Naive thymus-derived CD4-positive, alpha-beta T cell (primary cell): ENCODE measurements at regions not wholly inside any gene's neighbourhood (a gene's known extent, or its start where the extent isn't known, plus 50 kb on each side); places are given as distances from the start of the nearest gene placed in this dataset.
"Not testable (repeated sequence)": the region's sequence is repeated elsewhere in the genome, so short reads cannot be mapped to it uniquely, and the experiment has no call there.

Experiments
- ATAC-seq: fragments of 150-1000 bp; cut with Tn5 transposase; 2 replicates; pipeline ENCODE4 v1.10.0; 2021; ENCODE audit warnings: mild to moderate bottlenecking, moderate library complexity
- CTCF ChIA-PET: fragments of 350-600 bp; sonication (Branson Sonifier 250); formaldehyde crosslinking; loops from one replicate; lab custom pipeline; 2021; ENCODE audit warnings: antibody characterized with exemption; lab: Charles Lee
- POLR2A ChIA-PET: fragments of 350-600 bp; sonication (Branson Sonifier 250); formaldehyde crosslinking; loops from one replicate; lab custom pipeline; 2021; ENCODE audit warnings: antibody characterized with exemption, inconsistent platforms; lab: Charles Lee
- DNase-seq, 9 donors: peaks; one replicate each; pipeline versions ENCODE4 v3.0.0 to v3.0.0-alpha.2; 2020 to 2022; ENCODE audit warnings: mixed read lengths in 1 of 9
- H3K27ac ChIP-seq: one replicate; pipeline ENCODE4 v1.7.0; 2013; ENCODE audit warnings: mild to moderate bottlenecking, low read depth, low read length, moderate library complexity
- H3K27me3 ChIP-seq, 2 donors: one replicate each; pipeline ENCODE4 v1.7.0; 2013; ENCODE audit warnings: low read length in 2 of 2, mild to moderate bottlenecking in 2 of 2, moderate library complexity in 2 of 2; ENCODE audit not compliant: control insufficient read depth in 2 of 2, insufficient read depth in 2 of 2
- H3K36me3 ChIP-seq, 3 experiments: 1 replicate in 2 of 3; 2 replicates in 1 of 3; pipeline ENCODE4 v1.7.0; 2013; ENCODE audit warnings: low read length in 3 of 3, mild to moderate bottlenecking in 3 of 3, moderate library complexity in 1 of 3; ENCODE audit not compliant: insufficient read depth in 3 of 3, control insufficient read depth in 2 of 3
- H3K4me1 ChIP-seq, 2 donors: one replicate each; pipeline ENCODE4 v1.7.0; 2013; ENCODE audit warnings: low read length in 2 of 2, mild to moderate bottlenecking in 2 of 2, moderate library complexity in 1 of 2; ENCODE audit not compliant: control insufficient read depth in 2 of 2, insufficient read depth in 2 of 2
- H3K4me3 ChIP-seq: 2 replicates; pipeline ENCODE4 v1.7.0; 2013; ENCODE audit warnings: mild to moderate bottlenecking, low read length
- H3K9me3 ChIP-seq, 3 experiments: 1 replicate in 2 of 3; 2 replicates in 1 of 3; pipeline ENCODE4 v1.7.0; 2013; ENCODE audit warnings: low read length in 3 of 3; ENCODE audit not compliant: control insufficient read depth in 2 of 3
- H3K27ac Mint-ChIP-seq, 9 donors: one replicate each; pipeline ENCODE4 v1.8.0; 2020 to 2022; ENCODE audit warnings: mixed read lengths in 9 of 9, mild to moderate bottlenecking in 8 of 9, moderate library complexity in 5 of 9, inconsistent platforms in 2 of 9
- H3K27me3 Mint-ChIP-seq, 5 donors: one replicate each; pipeline ENCODE4 v1.8.0; 2021 to 2022; ENCODE audit warnings: mixed read lengths in 5 of 5, mild to moderate bottlenecking in 1 of 5
- H3K36me3 Mint-ChIP-seq, 5 donors: one replicate each; pipeline ENCODE4 v1.8.0; 2020 to 2022; ENCODE audit warnings: mixed read lengths in 5 of 5, mild to moderate bottlenecking in 3 of 5, inconsistent platforms in 1 of 5
- H3K4me1 Mint-ChIP-seq, 7 donors: one replicate each; pipeline ENCODE4 v1.8.0; 2020 to 2022; ENCODE audit warnings: mixed read lengths in 7 of 7, mild to moderate bottlenecking in 3 of 7, inconsistent platforms in 1 of 7
- H3K4me3 Mint-ChIP-seq, 10 donors: one replicate each; pipeline ENCODE4 v1.8.0; 2020 to 2022; ENCODE audit warnings: mild to moderate bottlenecking in 10 of 10, mixed read lengths in 10 of 10, moderate library complexity in 6 of 10, inconsistent platforms in 2 of 10
- H3K9me3 Mint-ChIP-seq, 11 donors: one replicate each; pipeline ENCODE4 v1.8.0; 2020 to 2022; ENCODE audit warnings: mixed read lengths in 11 of 11, mild to moderate bottlenecking in 4 of 11, inconsistent platforms in 1 of 11, moderate library complexity in 1 of 11
- intact Hi-C, 2 donors: fragments of 100-400 bp; cut with micrococcal nuclease; formaldehyde crosslinking; loops; one replicate each; pipeline ENCODE4 v1.15.1; 2023

- no peak for ATAC-seq
- ChIA-PET POLR2A (no interaction called here), CTCF (no interaction called here)
- no peaks in the 10 kb centered on the region for H3K9me3 ChIP-seq
- no peaks in the 10 kb centered on the region for H3K36me3 Mint-ChIP-seq
- H3K4me3 Mint-ChIP-seq = no peak overlapping the region
- H3K27ac Mint-ChIP-seq = no peak overlapping the region
- no peaks in the 10 kb centered on the region for H3K36me3 ChIP-seq
- H3K9me3 Mint-ChIP-seq = no peaks in the 10 kb centered on the region
- H3K27me3 Mint-ChIP-seq = peaks cover 0 to 19% (median 19%) of the 10 kb centered on the region in 5 donors
- no peak overlapping the region for H3K4me3 ChIP-seq
- no peaks in the 10 kb centered on the region for H3K4me1 ChIP-seq
- intact Hi-C loops = no loop called here
- DNase-seq = no peak
- no peaks in the 10 kb centered on the region for H3K27me3 ChIP-seq
- no peak overlapping the region for H3K27ac ChIP-seq
- H3K4me1 Mint-ChIP-seq = no peaks in the 10 kb centered on the region
Measured at GRCh38 chr2:237207646-237208045, 122.0 kb downstream of the COPS8 start.

- intact Hi-C loops = no loop called here
- ChIA-PET POLR2A (interaction anchor here (0.6 kb wide), 1 partner anchor 12 kb away, joined by 3 read pairs; no protein-coding TSS in a partner anchor), CTCF (no interaction called here)
- Mint-ChIP-seq H3K27me3 (peaks cover 0 to 19% (median 16%) of the 10 kb centered on the region in 5 donors), H3K4me1 (no peaks in the 10 kb centered on the region), H3K36me3 (no peaks in the 10 kb centered on the region), H3K27ac (no peak overlapping the region), H3K9me3 (no peaks in the 10 kb centered on the region), H3K4me3 (no peak overlapping the region)
- Histone ChIP-seq H3K36me3 (no peaks in the 10 kb centered on the region), H3K27ac (no peak overlapping the region), H3K4me3 (no peak overlapping the region), H3K4me1 (no peaks in the 10 kb centered on the region), H3K9me3 (no peaks in the 10 kb centered on the region), H3K27me3 (no peaks in the 10 kb centered on the region)
- DNase-seq (no peak), ATAC-seq (no peak)
Measured at GRCh38 chr2:237208373-237209260, 122.9 kb downstream of the COPS8 start.

- Histone ChIP-seq H3K4me1 (no peaks in the 10 kb centered on the region), H3K27ac (no peak overlapping the region), H3K9me3 (no peaks in the 10 kb centered on the region), H3K4me3 (no peak overlapping the region), H3K36me3 (no peaks in the 10 kb centered on the region), H3K27me3 (no peaks in the 10 kb centered on the region)
- intact Hi-C loops = no loop called here
- no peak overlapping the region for H3K4me3 Mint-ChIP-seq
- ATAC-seq = no peak
- H3K4me1 Mint-ChIP-seq = no peaks in the 10 kb centered on the region
- H3K9me3 Mint-ChIP-seq = no peaks in the 10 kb centered on the region
- H3K27ac Mint-ChIP-seq = no peak overlapping the region
- no peaks in the 10 kb centered on the region for H3K36me3 Mint-ChIP-seq
- DNase-seq = no peak
- peaks cover 0 to 19% (median 13%) of the 10 kb centered on the region in 5 donors for H3K27me3 Mint-ChIP-seq
- CTCF ChIA-PET = no interaction called here
- POLR2A ChIA-PET = no interaction called here
Measured at GRCh38 chr2:237209885-237210284, 124.2 kb downstream of the COPS8 start.

GRCh38 chr2:237210297-237210696 lies 124.6 kb downstream of the COPS8 start:
- Mint-ChIP-seq H3K27ac (no peak overlapping the region), H3K4me1 (no peaks in the 10 kb centered on the region), H3K9me3 (no peaks in the 10 kb centered on the region), H3K4me3 (no peak overlapping the region), H3K36me3 (no peaks in the 10 kb centered on the region), H3K27me3 (peaks cover 0 to 19% (median 12%) of the 10 kb centered on the region in 5 donors)
- Histone ChIP-seq H3K4me1 (no peaks in the 10 kb centered on the region), H3K4me3 (no peak overlapping the region), H3K9me3 (no peaks in the 10 kb centered on the region), H3K27ac (no peak overlapping the region), H3K27me3 (no peaks in the 10 kb centered on the region), H3K36me3 (no peaks in the 10 kb centered on the region)
- DNase-seq (no peak), ATAC-seq (no peak)
- ChIA-PET POLR2A (no interaction called here), CTCF (no interaction called here)
- intact Hi-C loops = no loop called here

GRCh38 chr2:237210763-237211162 lies 125.1 kb downstream of the COPS8 start:
- POLR2A ChIA-PET = no interaction called here
- no peak overlapping the region for H3K27ac ChIP-seq
- no peak overlapping the region for H3K27ac Mint-ChIP-seq

GRCh38 chr2:237212356-237213279 lies 126.9 kb downstream of the COPS8 start:
- CTCF ChIA-PET, H3K27ac ChIP-seq, H3K36me3 Mint-ChIP-seq, H3K9me3 ChIP-seq, H3K4me1 ChIP-seq, DNase-seq, POLR2A ChIA-PET, intact Hi-C loops, ATAC-seq, H3K4me3 ChIP-seq, H3K36me3 ChIP-seq, H3K4me1 Mint-ChIP-seq, H3K27me3 ChIP-seq, H3K27ac Mint-ChIP-seq, H3K9me3 Mint-ChIP-seq, H3K4me3 Mint-ChIP-seq: not testable (repeated sequence)
- peaks cover 0 to 15% (median 5%) of the 10 kb centered on the region in 5 donors for H3K27me3 Mint-ChIP-seq

More at GRCh38 chr2:237210763-237211162, 125.1 kb downstream of the COPS8 start:
- Histone ChIP-seq H3K4me3 (no peak overlapping the region), H3K36me3 (no peaks in the 10 kb centered on the region), H3K9me3 (no peaks in the 10 kb centered on the region), H3K4me1 (no peaks in the 10 kb centered on the region), H3K27me3 (no peaks in the 10 kb centered on the region)
- DNase-seq (no peak), ATAC-seq (no peak)
- H3K36me3 Mint-ChIP-seq = no peaks in the 10 kb centered on the region
- no peaks in the 10 kb centered on the region for H3K4me1 Mint-ChIP-seq
- peaks cover 0 to 19% (median 12%) of the 10 kb centered on the region in 5 donors for H3K27me3 Mint-ChIP-seq
- intact Hi-C loops = no loop called here
- CTCF ChIA-PET = no interaction called here
- H3K4me3 Mint-ChIP-seq = no peak overlapping the region
- no peaks in the 10 kb centered on the region for H3K9me3 Mint-ChIP-seq
